PC-3 (cell line): ENCODE measurements at regions not wholly inside any gene's neighbourhood (a gene's known extent, or its start where the extent isn't known, plus 50 kb on each side); places are given as distances from the start of the nearest gene placed in this dataset.

Source experiments
- ATAC-seq: fragments of 200-7000 bp; cut with Tn5 transposase; 2 replicates; pipeline ENCODE4 v1.9.1; 2020; ENCODE audit warnings: mild to moderate bottlenecking, moderate library complexity
- BruUV-seq: library from RNA; stranded (reverse); fragments of 400-500 nt; replicated peaks from 2 replicates; lab custom pipeline; 2021; lab: Mats Ljungman, UMichigan
- CTCF ChIA-PET: fragments of 300-600 bp; sonication (Branson Sonifier 250); formaldehyde crosslinking; loops from one replicate; lab custom pipeline; 2022; ENCODE audit warnings: antibody characterized with exemption; lab: Charles Lee
- POLR2A ChIA-PET: fragments of 300-600 bp; sonication (Branson Sonifier 250); formaldehyde crosslinking; loops from one replicate; lab custom pipeline; 2022; ENCODE audit warnings: antibody characterized with exemption; ENCODE audit not compliant: unreplicated experiment; lab: Charles Lee
- DNase-seq: peaks from one replicate; pipeline ENCODE4 v3.0.0-alpha.2; 2015
- H2AFZ ChIP-seq: fragments of 300-600 bp; sonication (generic); 2 replicates; pipeline ENCODE4 v1.6.0; 2016; ENCODE audit warnings: antibody characterized with exemption, low read length
- H3F3A ChIP-seq: fragments of 300-600 bp; sonication (generic); one replicate; pipeline ENCODE4 v1.6.0; 2017; ENCODE audit warnings: antibody characterized with exemption, low read length, control low read depth, mild to moderate bottlenecking; ENCODE audit not compliant: unreplicated experiment
- H3K27ac ChIP-seq: fragments of 300-600 bp; sonication (generic); 2 replicates; pipeline ENCODE4 v1.5.1; 2016; ENCODE audit warnings: mild to moderate bottlenecking, low read length
- H3K27me3 ChIP-seq: fragments of 300-600 bp; sonication (generic); 2 replicates; pipeline ENCODE4 v1.6.1; 2016; ENCODE audit warnings: low read length, mixed read lengths
- H3K36me3 ChIP-seq: fragments of 300-600 bp; sonication (generic); 2 replicates; pipeline ENCODE4 v1.6.1; 2016; ENCODE audit warnings: low read depth, mixed run types, low read length, mixed read lengths
- H3K4me1 ChIP-seq: fragments of 300-600 bp; sonication (generic); 2 replicates; pipeline ENCODE4 v1.5.1; 2016; ENCODE audit warnings: low read length; ENCODE audit not compliant: insufficient read depth
- H3K4me2 ChIP-seq: fragments of 300-600 bp; sonication (generic); 2 replicates; pipeline ENCODE4 v1.6.0; 2016; ENCODE audit warnings: low read length
- H3K4me3 ChIP-seq: fragments of 300-600 bp; sonication (generic); 2 replicates; pipeline ENCODE4 v1.5.1; 2016; ENCODE audit warnings: mild to moderate bottlenecking, low read length, mixed read lengths
- H3K79me2 ChIP-seq: fragments of 300-600 bp; sonication (generic); 2 replicates; pipeline ENCODE4 v1.6.1; 2017; ENCODE audit warnings: low read length, mixed read lengths
- H3K9ac ChIP-seq: fragments of 300-600 bp; sonication (generic); 2 replicates; pipeline ENCODE4 v1.6.0; 2016; ENCODE audit warnings: mild to moderate bottlenecking, low read length
- H3K9me2 ChIP-seq: fragments of 300-600 bp; sonication (generic); replicated peaks from 2 replicates; pipeline ENCODE4 v1.6.1; 2016; ENCODE audit warnings: mixed run types, low read length, mixed read lengths
- H3K9me3 ChIP-seq: fragments of 300-600 bp; sonication (generic); 2 replicates; pipeline ENCODE4 v1.6.1; 2016; ENCODE audit warnings: low read length, mixed read lengths
- H4K20me1 ChIP-seq: fragments of 300-600 bp; sonication (generic); 2 replicates; pipeline ENCODE4 v1.6.1; 2016; ENCODE audit warnings: low read length, mixed read lengths
- EZH2 ChIP-seq: fragments of 300-600 bp; sonication (generic); IDR thresholded peaks from one replicate; pipeline ENCODE4 v1.6.1; 2017; ENCODE audit warnings: antibody characterized with exemption, mild to moderate bottlenecking, low read length; ENCODE audit not compliant: unreplicated experiment
- EZH2phosphoT487 ChIP-seq: fragments of 300-600 bp; sonication (generic); IDR thresholded peaks from 2 replicates; pipeline ENCODE4 v1.6.1; 2018; ENCODE audit warnings: mild to moderate bottlenecking, antibody characterized with exemption, low read length, borderline replicate concordance
- intact Hi-C: fragments of 100-400 bp; cut with micrococcal nuclease; formaldehyde crosslinking; loops from 2 replicates; pipeline ENCODE4 v1.9.0; 2023
- TF ChIP-seq, protein P1 (sequence below): fragments of 300-600 bp; sonication (generic); conservative IDR thresholded peaks from 2 replicates; pipeline ENCODE4 v1.5.1; 2017; ENCODE audit warnings: antibody characterized with exemption, low read depth, mild to moderate bottlenecking, low read length

DNA sequence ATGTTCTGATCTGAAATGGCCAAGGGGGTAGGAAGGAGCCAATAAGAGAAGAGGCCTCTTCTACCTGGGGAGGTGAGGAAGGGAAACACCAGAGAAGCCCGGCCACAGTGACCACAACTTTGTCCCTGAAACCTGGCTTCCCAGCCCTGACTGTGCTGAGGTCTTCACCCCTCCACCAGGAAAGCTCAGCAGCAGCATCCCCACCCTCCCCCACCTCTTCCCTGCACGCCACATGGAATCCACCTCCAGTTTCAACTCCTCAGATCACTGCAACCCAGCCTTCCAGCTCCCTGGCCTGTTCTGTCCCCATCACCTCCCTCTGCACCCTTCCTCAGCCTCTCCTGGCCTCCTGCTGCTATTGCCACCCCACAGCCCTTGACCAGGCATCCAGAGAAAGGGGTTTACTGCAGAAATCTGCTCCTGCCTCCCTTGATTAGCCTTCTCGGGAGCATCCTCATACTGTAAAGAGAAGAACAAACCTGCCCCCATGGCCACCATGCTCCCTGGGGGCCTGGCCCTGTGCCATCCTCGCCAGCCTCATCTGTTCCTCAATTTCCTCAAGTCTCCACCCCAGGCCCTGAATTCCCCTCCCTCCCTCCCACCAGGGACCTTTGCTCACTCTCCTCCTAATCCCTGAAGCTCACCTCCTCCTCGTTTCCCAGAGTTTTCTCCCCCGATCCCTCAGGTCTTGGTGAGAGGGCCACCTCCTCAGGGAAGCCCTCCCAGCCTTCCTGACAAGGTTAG lies 450.9 kb downstream of the MATN1 start:
- no peaks in the 10 kb centered on the region for H3K4me1 ChIP-seq
- no TSS peak for BruUV-seq
- no peaks in the 10 kb centered on the region for H3K9me2 ChIP-seq
- no peaks in the 10 kb centered on the region for H3K36me3 ChIP-seq
- ChIA-PET CTCF (no interaction called here), POLR2A (no interaction called here)
- intact Hi-C loops: no loop called here
- peaks cover 17% of the 10 kb centered on the region; the same call in 1 of the 2 replicates for H3K27me3 ChIP-seq
- TF ChIP-seq, protein P1, sequence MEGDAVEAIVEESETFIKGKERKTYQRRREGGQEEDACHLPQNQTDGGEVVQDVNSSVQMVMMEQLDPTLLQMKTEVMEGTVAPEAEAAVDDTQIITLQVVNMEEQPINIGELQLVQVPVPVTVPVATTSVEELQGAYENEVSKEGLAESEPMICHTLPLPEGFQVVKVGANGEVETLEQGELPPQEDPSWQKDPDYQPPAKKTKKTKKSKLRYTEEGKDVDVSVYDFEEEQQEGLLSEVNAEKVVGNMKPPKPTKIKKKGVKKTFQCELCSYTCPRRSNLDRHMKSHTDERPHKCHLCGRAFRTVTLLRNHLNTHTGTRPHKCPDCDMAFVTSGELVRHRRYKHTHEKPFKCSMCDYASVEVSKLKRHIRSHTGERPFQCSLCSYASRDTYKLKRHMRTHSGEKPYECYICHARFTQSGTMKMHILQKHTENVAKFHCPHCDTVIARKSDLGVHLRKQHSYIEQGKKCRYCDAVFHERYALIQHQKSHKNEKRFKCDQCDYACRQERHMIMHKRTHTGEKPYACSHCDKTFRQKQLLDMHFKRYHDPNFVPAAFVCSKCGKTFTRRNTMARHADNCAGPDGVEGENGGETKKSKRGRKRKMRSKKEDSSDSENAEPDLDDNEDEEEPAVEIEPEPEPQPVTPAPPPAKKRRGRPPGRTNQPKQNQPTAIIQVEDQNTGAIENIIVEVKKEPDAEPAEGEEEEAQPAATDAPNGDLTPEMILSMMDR: no peak
- TF ChIP-seq EZH2phosphoT487: no peak
- no peak for TF ChIP-seq EZH2
- DNase-seq (no peak), ATAC-seq (no peak)
- H3K79me2 ChIP-seq: no peaks in the 10 kb centered on the region
- H3F3A ChIP-seq: no peaks in the 10 kb centered on the region
- no peak overlapping the region for H2AFZ ChIP-seq
- no peak overlapping the region for H3K27ac ChIP-seq
- H3K4me3 ChIP-seq: no peak overlapping the region
- no peak overlapping the region for H3K9ac ChIP-seq
- H3K9me3 ChIP-seq: no peaks in the 10 kb centered on the region
- H3K4me2 ChIP-seq: no peak overlapping the region
- H4K20me1 ChIP-seq: no peaks in the 10 kb centered on the region

DNA sequence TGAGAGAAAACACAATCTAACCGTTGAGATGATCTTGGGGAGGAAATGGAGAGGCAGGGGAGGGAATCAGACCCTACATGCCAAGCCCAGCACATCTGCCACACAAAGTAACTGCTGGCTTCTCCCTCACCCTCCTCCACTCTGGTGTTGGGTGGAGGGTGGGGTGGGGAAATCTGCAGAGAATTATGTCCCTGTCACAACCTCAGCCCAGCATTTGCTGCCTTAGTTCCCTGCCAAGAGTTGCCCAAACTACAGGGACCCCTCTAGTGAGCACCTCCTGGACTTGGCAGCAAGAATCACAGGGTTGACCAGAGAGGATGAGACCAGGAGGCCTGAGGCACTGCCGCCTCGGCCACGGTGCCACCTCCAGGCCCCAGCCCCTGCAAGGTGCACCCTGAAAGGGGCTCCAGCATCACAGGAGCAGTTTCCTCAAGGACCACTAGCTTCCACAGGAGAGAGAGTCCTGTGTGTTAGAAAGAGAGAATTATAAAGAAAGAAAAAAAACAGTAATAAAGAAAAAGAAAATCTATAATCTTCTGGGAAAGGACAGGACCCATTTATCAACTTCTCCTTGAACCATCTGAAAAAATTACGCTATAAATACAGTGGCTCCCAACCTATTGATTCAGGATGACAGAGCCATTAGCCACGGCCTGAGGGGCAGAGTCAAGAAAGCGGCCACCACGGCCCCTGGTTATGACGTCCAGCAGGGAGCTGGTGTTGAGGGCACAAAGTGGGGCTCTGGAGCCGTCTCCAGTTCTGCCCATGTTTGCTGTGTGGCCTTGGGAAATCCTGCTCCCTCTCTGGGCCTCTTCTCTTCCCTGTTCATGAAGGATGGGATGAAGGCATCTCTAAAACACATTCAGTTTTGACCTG lies 451.7 kb downstream of the MATN1 start:
- no peaks in the 10 kb centered on the region for H3K4me1 ChIP-seq
- no peaks in the 10 kb centered on the region for H3K9me3 ChIP-seq
- no peak overlapping the region for H2AFZ ChIP-seq
- no TSS peak for BruUV-seq
- H3K4me2 ChIP-seq: no peak overlapping the region
- ChIA-PET CTCF (no interaction called here), POLR2A (no interaction called here)
- H3F3A ChIP-seq: no peaks in the 10 kb centered on the region
- no peaks in the 10 kb centered on the region for H3K79me2 ChIP-seq
- no peak overlapping the region for H3K27ac ChIP-seq
- DNase-seq (no peak), ATAC-seq (no peak)
- no peak overlapping the region for H3K4me3 ChIP-seq
- no peak for TF ChIP-seq EZH2phosphoT487
- no peak for TF ChIP-seq EZH2
- TF ChIP-seq, protein P1: no peak
- H3K36me3 ChIP-seq: no peaks in the 10 kb centered on the region
- no peaks in the 10 kb centered on the region for H3K9me2 ChIP-seq
- peaks cover 19% of the 10 kb centered on the region; the same call in 1 of the 2 replicates for H3K27me3 ChIP-seq
- intact Hi-C loops: no loop called here
- H3K9ac ChIP-seq: no peak overlapping the region
- H4K20me1 ChIP-seq: no peaks in the 10 kb centered on the region
